Muscle of leg (tissue), 3 donors: ENCODE measurements at regions not wholly inside any gene's neighbourhood (a gene's known extent, or its start where the extent isn't known, plus 50 kb on each side); places are given as distances from the start of the nearest gene placed in this dataset.
"Not testable (repeated sequence)": the region's sequence is repeated elsewhere in the genome, so short reads cannot be mapped to it uniquely, and the experiment has no call there.

Experiments used
- DNase-seq: peaks from one replicate; pipeline ENCODE4 v3.0.0; 2013
- H3K27ac ChIP-seq: one replicate; pipeline ENCODE4 v1.5.1; 2013; ENCODE audit warnings: mild to moderate bottlenecking, low read length, control low read depth
- H3K27me3 ChIP-seq: one replicate; pipeline ENCODE4 v1.6.1; 2013; ENCODE audit warnings: low read length; ENCODE audit not compliant: control insufficient read depth, insufficient read depth
- H3K36me3 ChIP-seq: one replicate; pipeline ENCODE4 v1.6.1; 2013; ENCODE audit warnings: low read length; ENCODE audit not compliant: control insufficient read depth, insufficient read depth
- H3K4me1 ChIP-seq: one replicate; pipeline ENCODE4 v1.6.1; 2013; ENCODE audit warnings: low read length; ENCODE audit not compliant: control insufficient read depth, insufficient read depth
- H3K4me3 ChIP-seq: one replicate; pipeline ENCODE4 v1.5.1; 2013; ENCODE audit warnings: low read length, control low read depth
- H3K9me3 ChIP-seq: replicated peaks from 2 replicates; pipeline ENCODE4 v1.6.1; 2013; ENCODE audit warnings: low read depth, low read length; ENCODE audit not compliant: control insufficient read depth
- WGBS: methylation state at CpG from one replicate; pipeline ENCODE4 v1.1.5; 2013; ENCODE audit warnings: missing lambda C conversion rate; ENCODE audit not compliant: insufficient coverage; 5-methylcytosine and 5-hydroxymethylcytosine counted together

DNA sequence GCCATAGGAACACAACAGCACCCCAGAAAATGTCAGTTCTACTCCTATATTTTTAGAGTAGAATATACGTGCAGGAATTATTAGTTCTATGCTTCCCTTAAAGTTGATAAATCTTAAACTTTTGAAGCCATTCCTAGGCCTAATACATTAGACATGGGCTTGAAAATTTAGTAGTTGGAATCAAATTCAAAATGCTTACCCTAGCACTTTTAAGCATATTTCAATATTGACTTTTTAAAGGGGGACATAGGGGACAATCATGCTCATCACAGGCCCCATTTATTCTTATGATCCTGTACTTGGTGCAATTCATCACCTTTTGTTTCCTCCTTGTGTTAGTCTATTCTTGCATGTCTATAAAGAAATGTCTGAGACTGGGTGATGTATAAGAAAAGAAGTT is 129.0 kb downstream of the FAM174A start:
- H3K27ac ChIP-seq: no peak overlapping the region
- no peaks in the 10 kb centered on the region for H3K36me3 ChIP-seq

DNA sequence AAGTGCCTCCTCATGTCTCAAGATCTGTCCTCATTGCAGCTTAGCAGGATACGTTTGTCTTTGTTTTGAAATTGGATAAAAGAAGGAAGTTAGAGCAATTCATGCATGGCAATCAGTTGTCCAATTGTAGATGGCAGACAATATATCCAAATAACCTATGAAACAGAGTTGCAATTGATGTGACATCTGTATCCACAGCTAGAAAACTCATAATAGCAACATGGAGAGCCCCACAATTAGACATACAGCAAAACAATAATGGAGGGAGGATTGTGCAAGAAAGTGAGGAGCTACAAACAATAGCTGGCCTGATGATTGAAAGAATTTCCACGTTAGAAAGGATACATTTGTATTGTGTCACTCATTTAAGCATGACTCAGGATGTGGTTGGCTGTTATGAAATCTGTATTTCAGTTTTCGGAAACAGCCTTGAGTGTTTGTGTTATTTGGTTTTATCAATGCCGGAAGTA is 132.0 kb downstream of the FAM174A start:
- H3K4me3 ChIP-seq: no peak overlapping the region
- no peaks in the 10 kb centered on the region for H3K27me3 ChIP-seq
- no peaks in the 10 kb centered on the region for H3K4me1 ChIP-seq
- no peaks in the 10 kb centered on the region for H3K9me3 ChIP-seq
- WGBS: no CpG with 5 or more reads among the region's 4 CpGs
- H3K27ac ChIP-seq: no peak overlapping the region
- peak; percentile 34 for DNase-seq
- H3K36me3 ChIP-seq: no peaks in the 10 kb centered on the region

More for the DNA sequence above, 129.0 kb downstream of the FAM174A start:
- no CpG with 5 or more reads among the region's 1 CpG for WGBS
- no peak for DNase-seq
- H3K4me3 ChIP-seq: no peak overlapping the region
- no peaks in the 10 kb centered on the region for H3K9me3 ChIP-seq
- no peaks in the 10 kb centered on the region for H3K27me3 ChIP-seq
- no peaks in the 10 kb centered on the region for H3K4me1 ChIP-seq

DNA sequence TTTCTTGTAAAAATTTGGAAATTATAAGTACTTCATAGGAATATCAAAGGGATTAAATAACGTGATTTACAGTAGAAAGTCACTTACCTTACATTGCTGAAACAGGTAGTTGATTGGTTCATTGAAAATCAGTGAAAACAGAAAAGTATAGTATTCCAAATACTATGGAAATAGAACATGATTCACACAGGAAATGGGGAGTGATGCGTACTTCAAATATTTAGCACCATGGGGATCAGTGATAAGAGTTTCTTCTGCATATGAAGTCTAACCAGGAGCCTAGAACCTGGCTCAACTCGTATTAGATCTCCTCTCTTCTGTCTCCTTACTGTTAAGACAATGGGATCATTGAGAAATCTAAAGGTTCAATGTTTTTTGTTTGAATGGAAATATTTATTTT is 133.3 kb downstream of the FAM174A start:
- no peak for DNase-seq
- no CpG with 5 or more reads among the region's 3 CpGs for WGBS
- Histone ChIP-seq H3K27ac (no peak overlapping the region), H3K9me3 (no peaks in the 10 kb centered on the region), H3K4me1 (no peaks in the 10 kb centered on the region), H3K4me3 (no peak overlapping the region), H3K36me3 (no peaks in the 10 kb centered on the region), H3K27me3 (no peaks in the 10 kb centered on the region)

DNA sequence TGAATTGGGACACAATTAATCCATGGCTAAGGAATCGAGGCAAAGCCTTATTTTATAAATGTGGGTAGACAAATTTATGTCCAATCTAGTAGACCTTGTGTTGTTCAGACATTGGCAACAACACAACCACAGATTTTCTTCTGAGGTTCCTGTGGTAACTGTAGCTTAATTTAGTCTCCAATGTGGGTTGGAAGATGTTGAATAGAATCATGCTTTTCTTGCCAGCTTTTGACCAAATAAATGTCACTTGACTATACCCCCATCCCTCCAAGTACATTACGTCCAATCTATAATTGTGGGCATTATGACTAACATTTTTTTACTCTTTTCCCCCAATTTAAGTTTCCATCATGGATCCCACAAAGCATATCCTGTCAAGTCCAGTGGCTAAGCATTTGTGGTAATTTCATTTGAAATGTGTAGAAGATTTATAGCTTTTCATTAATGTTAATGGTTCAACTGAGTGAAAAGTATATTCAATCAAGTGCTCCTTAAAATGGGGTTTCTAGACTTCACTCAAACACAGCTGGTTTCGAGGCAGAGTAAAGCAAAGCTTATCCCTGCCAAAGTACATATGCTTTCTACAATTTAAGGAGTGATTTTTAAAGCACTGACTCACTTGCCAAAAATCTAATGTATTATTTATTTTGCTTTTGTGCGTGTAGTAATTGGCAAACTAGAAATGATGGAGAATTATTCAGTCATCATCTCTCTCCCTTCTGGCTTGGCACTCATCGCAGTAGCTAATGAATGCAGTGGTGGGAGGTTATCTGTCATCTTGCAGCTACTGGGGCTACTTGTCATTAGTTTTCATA is 141.8 kb downstream of the FAM174A start:
- peak; percentile 14 for DNase-seq
- H3K9me3 ChIP-seq: no peaks in the 10 kb centered on the region
- no peaks in the 10 kb centered on the region for H3K4me1 ChIP-seq
- WGBS: no CpG with 5 or more reads among the region's 5 CpGs
- no peaks in the 10 kb centered on the region for H3K27me3 ChIP-seq
- no peak overlapping the region for H3K4me3 ChIP-seq
- H3K27ac ChIP-seq: no peak overlapping the region
- no peaks in the 10 kb centered on the region for H3K36me3 ChIP-seq

DNA sequence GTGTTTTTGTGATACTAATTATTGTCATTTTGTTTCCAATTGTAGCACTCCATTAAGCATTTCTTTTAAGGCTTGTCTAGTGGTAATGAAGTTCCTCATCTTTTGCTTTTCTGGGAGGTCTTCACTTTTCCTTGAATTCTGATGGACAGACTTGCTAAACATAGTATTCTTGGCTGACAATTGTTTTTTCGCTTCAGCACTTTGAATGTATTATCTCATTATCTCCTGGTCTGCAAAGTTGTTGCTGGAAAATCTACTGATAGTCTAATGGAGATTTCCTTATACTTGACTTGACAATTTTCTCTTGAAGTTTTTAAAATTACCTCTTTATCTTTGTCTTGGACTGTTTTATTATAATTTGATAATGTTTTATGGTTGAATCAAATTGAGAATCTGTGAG is 147.5 kb downstream of the FAM174A start:
- H3K27ac ChIP-seq: no peak overlapping the region
- DNase-seq: no peak
- H3K4me1 ChIP-seq: no peaks in the 10 kb centered on the region
- WGBS: no CpG with 5 or more reads among the region's 1 CpG
- no peak overlapping the region for H3K4me3 ChIP-seq
- H3K9me3 ChIP-seq: peaks cover 8% of the 10 kb centered on the region
- no peaks in the 10 kb centered on the region for H3K36me3 ChIP-seq
- H3K27me3 ChIP-seq: no peaks in the 10 kb centered on the region

DNA sequence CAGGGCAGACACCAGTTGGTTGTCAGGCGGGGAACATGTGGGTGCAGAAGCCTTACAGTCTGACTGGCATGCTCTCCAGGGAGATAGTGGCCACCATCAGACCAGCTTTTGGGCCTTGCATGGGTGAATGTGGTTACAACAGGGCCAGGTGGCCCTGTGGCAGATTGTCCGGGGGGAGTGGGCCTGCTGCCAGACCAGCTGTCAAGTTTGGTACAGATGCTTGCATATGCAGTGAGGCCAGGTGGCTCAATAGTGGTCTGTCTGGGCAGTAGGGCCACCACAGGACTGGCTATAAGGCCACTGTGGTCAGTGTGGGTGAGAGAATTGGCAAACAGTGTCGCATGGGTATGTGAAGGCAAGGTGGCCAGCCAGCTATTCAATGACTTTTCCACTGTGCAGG is 148.7 kb downstream of the FAM174A start:
- Histone ChIP-seq H3K27ac (no peak overlapping the region), H3K36me3 (no peaks in the 10 kb centered on the region), H3K4me1 (no peaks in the 10 kb centered on the region), H3K4me3 (no peak overlapping the region), H3K9me3 (peaks cover 8% of the 10 kb centered on the region), H3K27me3 (no peaks in the 10 kb centered on the region)
- WGBS: 95% methylated on average over 3 of the region's 3 CpGs
- no peak for DNase-seq

DNA sequence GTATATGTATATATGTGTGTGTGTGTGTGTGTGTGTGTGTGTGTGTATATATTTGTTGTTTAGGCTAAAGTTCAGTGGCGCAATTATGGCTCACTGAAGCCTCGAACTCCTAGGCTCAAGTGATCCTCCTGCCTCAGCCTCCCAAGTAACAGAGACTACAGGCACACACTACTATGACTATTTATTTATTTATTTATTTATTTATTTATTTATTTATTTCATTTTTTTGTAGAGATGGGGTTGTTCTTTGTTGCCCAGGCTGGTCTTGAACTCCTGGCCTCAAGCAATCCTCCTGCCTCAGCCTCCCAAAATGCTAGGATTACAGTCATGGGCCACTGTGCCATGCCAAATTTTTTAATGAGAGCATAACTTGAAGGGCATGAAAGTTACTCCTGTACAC is 149.9 kb downstream of the FAM174A start:
- H3K27me3 ChIP-seq, H3K9me3 ChIP-seq, H3K27ac ChIP-seq, H3K4me1 ChIP-seq, DNase-seq, H3K4me3 ChIP-seq, H3K36me3 ChIP-seq: not testable (repeated sequence)
- WGBS: no CpG with 5 or more reads among the region's 2 CpGs

DNA sequence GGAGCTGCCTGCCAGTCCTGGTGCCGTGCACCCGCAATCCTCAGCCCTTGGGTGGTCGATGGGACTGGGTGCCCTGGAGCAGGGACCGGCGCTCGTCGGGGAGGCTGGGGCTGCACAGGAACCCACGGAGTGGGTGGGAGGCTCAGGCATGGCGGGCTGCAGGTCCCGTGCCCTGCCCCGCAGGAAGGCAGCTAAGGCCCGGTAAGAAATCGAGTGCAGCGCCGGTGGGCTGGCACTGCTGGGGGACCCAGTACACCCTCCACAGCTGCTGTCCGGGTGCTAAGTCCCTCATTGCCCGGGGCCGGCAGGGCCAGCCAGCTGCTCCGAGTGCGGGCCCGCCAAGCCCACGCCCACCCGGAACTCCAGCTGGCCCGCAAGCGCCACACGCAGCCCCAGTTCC is 153.7 kb downstream of the FAM174A start:
- DNase-seq, H3K27ac ChIP-seq: not testable (repeated sequence)
- WGBS: 97% methylated on average over 16 of the region's 26 CpGs

DNA sequence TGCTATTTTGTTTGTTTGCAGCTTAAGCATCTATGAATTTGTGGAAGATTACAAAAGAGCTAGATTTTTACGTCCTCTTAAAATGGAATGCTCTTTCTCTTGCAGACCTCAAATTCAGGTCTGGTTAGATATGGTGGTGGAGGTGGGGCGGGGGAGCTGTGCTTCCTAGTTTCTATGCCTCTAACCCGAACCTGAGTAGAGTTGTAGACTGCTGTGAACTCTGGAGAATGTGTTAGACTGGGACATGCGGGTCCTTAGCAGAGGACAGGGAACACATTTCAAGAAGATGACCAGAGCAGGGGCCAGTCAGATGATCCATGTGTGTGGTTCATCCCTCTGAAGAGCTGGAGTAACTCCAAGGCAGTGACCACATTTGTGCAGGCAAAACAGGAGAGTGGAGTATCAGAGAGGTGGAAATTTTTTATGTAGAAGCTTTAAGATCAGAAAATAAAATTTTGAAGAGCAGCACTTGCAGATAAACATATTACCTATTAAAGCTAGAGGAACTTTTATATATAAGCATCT is 154.9 kb downstream of the FAM174A start:
- Histone ChIP-seq H3K27me3 (no peaks in the 10 kb centered on the region), H3K4me3 (no peak overlapping the region), H3K27ac (no peak overlapping the region), H3K4me1 (no peaks in the 10 kb centered on the region), H3K9me3 (no peaks in the 10 kb centered on the region), H3K36me3 (no peaks in the 10 kb centered on the region)
- WGBS: 81% methylated on average over 4 of the region's 4 CpGs
- DNase-seq: no peak

More for the DNA sequence above, 153.7 kb downstream of the FAM174A start:
- H3K36me3 ChIP-seq, H3K4me3 ChIP-seq, H3K9me3 ChIP-seq, H3K4me1 ChIP-seq, H3K27me3 ChIP-seq: not testable (repeated sequence)

DNA sequence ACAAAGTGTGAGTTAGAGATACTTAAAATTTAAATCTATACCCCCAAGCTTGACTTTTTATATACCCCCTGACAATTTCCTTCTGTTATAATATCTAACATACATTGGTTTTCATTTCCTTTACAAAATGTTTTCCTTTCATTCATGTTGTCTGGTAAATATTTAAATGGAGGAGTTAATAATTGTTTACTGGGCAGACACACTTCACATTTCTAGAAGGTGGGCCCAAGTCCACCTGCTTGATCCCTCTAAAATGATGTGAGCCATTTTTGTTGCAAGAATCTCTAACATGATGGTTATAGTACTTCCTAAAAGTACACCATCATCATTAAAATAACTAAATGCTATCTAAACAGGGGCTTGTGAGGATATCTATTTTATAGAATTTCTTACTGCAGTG is 155.9 kb downstream of the FAM174A start:
- Histone ChIP-seq H3K9me3 (no peaks in the 10 kb centered on the region), H3K27ac (no peak overlapping the region), H3K36me3 (no peaks in the 10 kb centered on the region), H3K4me3 (no peak overlapping the region), H3K27me3 (no peaks in the 10 kb centered on the region), H3K4me1 (no peaks in the 10 kb centered on the region)
- DNase-seq: no peak
